ENCODE measurements at regions not wholly inside any gene's neighbourhood (a gene's known extent, or its start where the extent isn't known, plus 50 kb on each side); places are given as distances from the start of the nearest gene placed in this dataset.
A peak's percentile ranks its signal among the peaks of the same experiment; 100 is the strongest.

GRCh38 chr2:100627330-100628300, 64.8 kb downstream of the PDCL3 start:
- TF ChIP-seq, protein P1, sequence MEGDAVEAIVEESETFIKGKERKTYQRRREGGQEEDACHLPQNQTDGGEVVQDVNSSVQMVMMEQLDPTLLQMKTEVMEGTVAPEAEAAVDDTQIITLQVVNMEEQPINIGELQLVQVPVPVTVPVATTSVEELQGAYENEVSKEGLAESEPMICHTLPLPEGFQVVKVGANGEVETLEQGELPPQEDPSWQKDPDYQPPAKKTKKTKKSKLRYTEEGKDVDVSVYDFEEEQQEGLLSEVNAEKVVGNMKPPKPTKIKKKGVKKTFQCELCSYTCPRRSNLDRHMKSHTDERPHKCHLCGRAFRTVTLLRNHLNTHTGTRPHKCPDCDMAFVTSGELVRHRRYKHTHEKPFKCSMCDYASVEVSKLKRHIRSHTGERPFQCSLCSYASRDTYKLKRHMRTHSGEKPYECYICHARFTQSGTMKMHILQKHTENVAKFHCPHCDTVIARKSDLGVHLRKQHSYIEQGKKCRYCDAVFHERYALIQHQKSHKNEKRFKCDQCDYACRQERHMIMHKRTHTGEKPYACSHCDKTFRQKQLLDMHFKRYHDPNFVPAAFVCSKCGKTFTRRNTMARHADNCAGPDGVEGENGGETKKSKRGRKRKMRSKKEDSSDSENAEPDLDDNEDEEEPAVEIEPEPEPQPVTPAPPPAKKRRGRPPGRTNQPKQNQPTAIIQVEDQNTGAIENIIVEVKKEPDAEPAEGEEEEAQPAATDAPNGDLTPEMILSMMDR (IDR thresholded peaks at IDR 0.05): no peak
- Histone ChIP-seq H3K36me3 (ENCODE audit: insufficient read depth, low read length) (no peaks in the 10 kb centered on the region), H3K4me3 (ENCODE audit: low read length) (no peak overlapping the region), H3K27me3 (ENCODE audit: control insufficient read depth in 1 of 2, insufficient read depth in 2 of 2, low read length in 2 of 2) (no peaks in the 10 kb centered on the region), H3K9me3 (ENCODE audit: control insufficient read depth in 1 of 2, insufficient read depth in 1 of 2, low read length in 2 of 2) (no peaks in the 10 kb centered on the region), H3K27ac (ENCODE audit: low read depth in 1 of 2, low read length in 2 of 2) (no peak overlapping the region), H3K4me1 (ENCODE audit: insufficient read depth, low read length) (peaks cover 25% of the 10 kb centered on the region)
- H3K27me3 Mint-ChIP-seq: no peaks in the 10 kb centered on the region
- H3K4me3 Mint-ChIP-seq: no peak overlapping the region
- no peaks in the 10 kb centered on the region for H3K36me3 Mint-ChIP-seq (ENCODE audit: low read depth)
- H3K27ac Mint-ChIP-seq: peak overlapping the region; percentile 70
- ChIA-PET CTCF (interaction anchor here (1.4 kb wide), 1 partner anchor 18 kb away, joined by 7 read pairs; no protein-coding TSS in a partner anchor), POLR2A (interaction anchor here (0.5 to 0.7 kb wide), 2 partner anchors 9 to 395 kb away, joined by 3 read pairs; no protein-coding TSS in a partner anchor)
- ATAC-seq (ENCODE audit: poor library complexity) (no peak), DNase-seq (no peak)
- intact Hi-C loops (cut with DNase I, micrococcal nuclease): no loop called here
- peaks cover 34% of the 10 kb centered on the region for H3K4me1 Mint-ChIP-seq (ENCODE audit: low read depth)
- H3K9me3 Mint-ChIP-seq: no peaks in the 10 kb centered on the region

DNA sequence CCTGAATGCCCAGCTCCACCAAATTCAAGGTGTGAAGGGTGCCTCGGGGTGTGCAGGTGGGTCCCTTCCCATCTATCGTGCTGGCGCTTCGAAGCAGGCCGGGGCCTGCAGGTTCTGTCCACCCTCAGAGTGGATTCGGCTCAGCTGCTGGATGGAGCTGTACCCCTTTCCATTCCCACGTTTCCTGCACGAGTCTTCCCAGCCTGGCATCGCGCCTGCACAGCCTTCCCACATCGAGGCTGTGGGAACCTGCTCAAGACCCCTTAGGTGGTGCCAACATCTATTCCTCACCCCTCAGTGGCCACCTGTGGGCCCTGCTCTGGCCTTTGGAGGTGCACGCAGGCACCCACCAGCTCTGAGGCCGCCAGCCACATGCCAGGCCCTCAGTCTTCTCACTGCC, 65.7 kb downstream of the PDCL3 start:
- DNase-seq (no peak), ATAC-seq (ENCODE audit: poor library complexity) (no peak)
- H3K27me3 ChIP-seq (ENCODE audit: control insufficient read depth in 1 of 2, insufficient read depth in 2 of 2, low read length in 2 of 2): no peaks in the 10 kb centered on the region
- Mint-ChIP-seq H3K27me3 (no peaks in the 10 kb centered on the region), H3K9me3 (no peaks in the 10 kb centered on the region), H3K4me1 (ENCODE audit: low read depth) (peaks cover 34% of the 10 kb centered on the region), H3K27ac (no peak overlapping the region), H3K4me3 (no peak overlapping the region), H3K36me3 (ENCODE audit: low read depth) (no peaks in the 10 kb centered on the region)
- peaks cover 25% of the 10 kb centered on the region for H3K4me1 ChIP-seq (ENCODE audit: insufficient read depth, low read length)
- no peak overlapping the region for H3K27ac ChIP-seq (ENCODE audit: low read depth in 1 of 2, low read length in 2 of 2)
- ChIA-PET CTCF (interaction anchor here (1.4 kb wide), 1 partner anchor 19 kb away, joined by 7 read pairs; no protein-coding TSS in a partner anchor), POLR2A (no interaction called here)
- intact Hi-C loops (cut with DNase I, micrococcal nuclease): no loop called here
- H3K36me3 ChIP-seq (ENCODE audit: insufficient read depth, low read length): no peaks in the 10 kb centered on the region
- no peak overlapping the region for H3K4me3 ChIP-seq (ENCODE audit: low read length)
- TF ChIP-seq, protein P1 (IDR thresholded peaks at IDR 0.05): no peak
- H3K9me3 ChIP-seq (ENCODE audit: control insufficient read depth in 1 of 2, insufficient read depth in 1 of 2, low read length in 2 of 2): no peaks in the 10 kb centered on the region

GRCh38 chr2:100629309-100629708, 66.5 kb downstream of the PDCL3 start:
- H3K4me1 ChIP-seq (ENCODE audit: insufficient read depth, low read length): peaks cover 25% of the 10 kb centered on the region
- Mint-ChIP-seq H3K27ac (no peak overlapping the region), H3K36me3 (ENCODE audit: low read depth) (no peaks in the 10 kb centered on the region), H3K4me1 (ENCODE audit: low read depth) (peaks cover 34% of the 10 kb centered on the region), H3K27me3 (no peaks in the 10 kb centered on the region), H3K4me3 (no peak overlapping the region), H3K9me3 (no peaks in the 10 kb centered on the region)
- DNase-seq (no peak), ATAC-seq (ENCODE audit: poor library complexity) (no peak)
- intact Hi-C loops (cut with DNase I, micrococcal nuclease): no loop called here
- TF ChIP-seq, protein P1 (IDR thresholded peaks at IDR 0.05): no peak
- H3K27me3 ChIP-seq (ENCODE audit: control insufficient read depth in 1 of 2, insufficient read depth in 2 of 2, low read length in 2 of 2): no peaks in the 10 kb centered on the region
- no peaks in the 10 kb centered on the region for H3K36me3 ChIP-seq (ENCODE audit: insufficient read depth, low read length)
- ChIA-PET CTCF (no interaction called here), POLR2A (no interaction called here)
- H3K27ac ChIP-seq (ENCODE audit: low read depth in 1 of 2, low read length in 2 of 2): no peak overlapping the region
- no peaks in the 10 kb centered on the region for H3K9me3 ChIP-seq (ENCODE audit: control insufficient read depth in 1 of 2, insufficient read depth in 1 of 2, low read length in 2 of 2)
- no peak overlapping the region for H3K4me3 ChIP-seq (ENCODE audit: low read length)
